KMS-11 (cell line): ENCODE measurements at regions not wholly inside any gene's neighbourhood (a gene's known extent, or its start where the extent isn't known, plus 50 kb on each side); places are given as distances from the start of the nearest gene placed in this dataset.

Experiments
- H2AFZ ChIP-seq: fragments of 200-600 bp; sonication (generic); 2 replicates; pipeline ENCODE4 v1.6.1; 2016; ENCODE audit warnings: antibody characterized with exemption, mixed run types, low read depth
- H3K27ac ChIP-seq: fragments of 200-600 bp; sonication (generic); 2 replicates; pipeline ENCODE4 v1.6.1; 2016; ENCODE audit warnings: mild to moderate bottlenecking, mixed run types
- H3K27me3 ChIP-seq: fragments of 200-600 bp; sonication (generic); 2 replicates; pipeline ENCODE4 v1.6.1; 2017; ENCODE audit warnings: mild to moderate bottlenecking, low read depth, mixed run types, moderate library complexity; ENCODE audit not compliant: insufficient read depth
- H3K36me3 ChIP-seq: fragments of 200-600 bp; sonication (generic); 2 replicates; pipeline ENCODE4 v1.6.1; 2017; ENCODE audit warnings: mild to moderate bottlenecking, mixed run types; ENCODE audit not compliant: insufficient read depth
- H3K4me1 ChIP-seq: fragments of 200-600 bp; sonication (generic); 2 replicates; pipeline ENCODE4 v1.6.1; 2016; ENCODE audit warnings: mild to moderate bottlenecking, low read depth, mixed run types; ENCODE audit not compliant: poor library complexity, severe bottlenecking
- H3K4me2 ChIP-seq: fragments of 200-600 bp; sonication (generic); 2 replicates; pipeline ENCODE4 v1.7.0; 2016; ENCODE audit warnings: mild to moderate bottlenecking, mixed run types
- H3K4me3 ChIP-seq: fragments of 200-600 bp; sonication (generic); IDR thresholded peaks from 2 replicates; pipeline ENCODE4 v1.6.1; 2017; ENCODE audit warnings: low read depth, low read length, mixed read lengths; ENCODE audit not compliant: insufficient read depth
- H3K79me2 ChIP-seq: fragments of 200-600 bp; sonication (generic); 2 replicates; pipeline ENCODE4 v1.6.1; 2016; ENCODE audit warnings: low read depth, mixed run types; ENCODE audit not compliant: insufficient read depth
- H3K9ac ChIP-seq: fragments of 200-600 bp; sonication (generic); 2 replicates; pipeline ENCODE4 v1.6.1; 2016; ENCODE audit warnings: mild to moderate bottlenecking, mixed run types
- H4K20me1 ChIP-seq: fragments of 200-600 bp; sonication (generic); 2 replicates; pipeline ENCODE4 v1.6.1; 2016; ENCODE audit warnings: mild to moderate bottlenecking, mixed run types; ENCODE audit not compliant: insufficient read depth
- TF ChIP-seq, protein P1 (sequence below): fragments of 200-600 bp; sonication (generic); conservative IDR thresholded peaks from 2 replicates; pipeline ENCODE4 v1.6.1; 2017; ENCODE audit warnings: low read depth, mild to moderate bottlenecking, antibody characterized with exemption, low read length, moderate library complexity, mixed read lengths

DNA sequence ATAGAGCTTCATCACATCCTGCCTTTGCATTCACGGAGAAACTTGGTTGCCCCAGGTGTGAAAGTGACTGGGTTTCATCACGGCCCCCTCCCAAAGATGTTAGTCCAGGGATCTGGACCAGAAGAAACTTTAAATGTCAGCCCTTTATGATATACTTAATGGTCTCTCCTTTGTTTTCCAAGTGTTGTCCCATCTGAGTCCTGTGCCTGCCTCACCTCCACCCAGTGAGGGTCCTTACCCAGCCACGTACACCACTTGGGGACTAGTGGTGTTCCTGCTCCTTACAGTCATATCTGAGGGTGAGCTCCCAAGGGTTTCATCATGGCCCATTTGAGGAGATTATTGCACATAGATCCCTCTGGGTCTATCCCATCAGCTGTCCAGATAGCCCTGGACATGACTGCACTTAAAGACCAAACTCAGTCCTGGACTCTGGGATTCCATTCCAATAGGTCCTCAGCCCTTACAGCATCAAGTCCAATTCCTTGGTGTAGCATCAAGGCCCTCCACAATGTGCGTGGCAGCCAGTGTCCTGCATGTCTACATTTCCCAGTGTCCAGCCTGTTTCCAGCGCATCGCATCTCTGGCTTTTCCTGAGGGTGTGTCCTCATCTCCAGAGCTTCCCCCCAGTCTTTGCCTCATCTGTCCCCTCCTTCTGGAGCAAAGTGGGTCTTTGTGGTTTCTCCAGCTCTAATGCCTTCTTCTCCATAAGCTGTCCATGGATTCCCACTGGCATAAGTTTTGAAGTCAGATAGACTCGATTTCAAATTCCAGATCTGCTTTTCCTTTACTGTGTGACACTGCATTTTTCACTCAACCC is 351.6 kb downstream of the MYCN start:
- Histone ChIP-seq H3K36me3 (no peaks in the 10 kb centered on the region), H3K4me2 (no peak overlapping the region), H2AFZ (no peak overlapping the region), H3K27ac (no peak overlapping the region), H4K20me1 (no peaks in the 10 kb centered on the region), H3K4me1 (no peaks in the 10 kb centered on the region), H3K4me3 (no peak overlapping the region), H3K27me3 (no peaks in the 10 kb centered on the region), H3K9ac (no peak overlapping the region), H3K79me2 (no peaks in the 10 kb centered on the region)
- TF ChIP-seq, protein P1, sequence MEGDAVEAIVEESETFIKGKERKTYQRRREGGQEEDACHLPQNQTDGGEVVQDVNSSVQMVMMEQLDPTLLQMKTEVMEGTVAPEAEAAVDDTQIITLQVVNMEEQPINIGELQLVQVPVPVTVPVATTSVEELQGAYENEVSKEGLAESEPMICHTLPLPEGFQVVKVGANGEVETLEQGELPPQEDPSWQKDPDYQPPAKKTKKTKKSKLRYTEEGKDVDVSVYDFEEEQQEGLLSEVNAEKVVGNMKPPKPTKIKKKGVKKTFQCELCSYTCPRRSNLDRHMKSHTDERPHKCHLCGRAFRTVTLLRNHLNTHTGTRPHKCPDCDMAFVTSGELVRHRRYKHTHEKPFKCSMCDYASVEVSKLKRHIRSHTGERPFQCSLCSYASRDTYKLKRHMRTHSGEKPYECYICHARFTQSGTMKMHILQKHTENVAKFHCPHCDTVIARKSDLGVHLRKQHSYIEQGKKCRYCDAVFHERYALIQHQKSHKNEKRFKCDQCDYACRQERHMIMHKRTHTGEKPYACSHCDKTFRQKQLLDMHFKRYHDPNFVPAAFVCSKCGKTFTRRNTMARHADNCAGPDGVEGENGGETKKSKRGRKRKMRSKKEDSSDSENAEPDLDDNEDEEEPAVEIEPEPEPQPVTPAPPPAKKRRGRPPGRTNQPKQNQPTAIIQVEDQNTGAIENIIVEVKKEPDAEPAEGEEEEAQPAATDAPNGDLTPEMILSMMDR, result no peak

DNA sequence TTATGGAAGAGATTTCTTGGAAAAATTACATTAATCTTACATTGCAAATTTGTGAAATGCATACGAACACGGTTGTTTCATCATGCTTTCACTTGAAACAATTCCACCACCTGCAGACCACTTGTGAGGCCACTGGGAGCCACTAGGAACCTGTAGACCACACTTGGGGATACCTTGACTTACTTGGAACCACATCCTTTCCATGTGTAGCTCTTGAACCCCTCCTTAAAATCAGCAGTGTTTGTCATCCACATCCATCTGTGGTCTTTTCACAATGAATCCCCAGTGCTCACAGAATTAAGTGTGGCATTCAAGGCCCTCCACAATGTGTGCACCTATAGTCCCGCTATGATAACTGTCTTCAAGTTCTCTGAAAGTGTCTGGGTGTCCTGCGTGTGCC is 350.9 kb downstream of the MYCN start:
- Histone ChIP-seq H2AFZ (no peak overlapping the region), H4K20me1 (no peaks in the 10 kb centered on the region), H3K79me2 (no peaks in the 10 kb centered on the region), H3K27ac (no peak overlapping the region), H3K4me1 (no peaks in the 10 kb centered on the region), H3K4me3 (no peak overlapping the region), H3K4me2 (no peak overlapping the region), H3K9ac (no peak overlapping the region), H3K36me3 (no peaks in the 10 kb centered on the region), H3K27me3 (no peaks in the 10 kb centered on the region)
- TF ChIP-seq, protein P1, result no peak

DNA sequence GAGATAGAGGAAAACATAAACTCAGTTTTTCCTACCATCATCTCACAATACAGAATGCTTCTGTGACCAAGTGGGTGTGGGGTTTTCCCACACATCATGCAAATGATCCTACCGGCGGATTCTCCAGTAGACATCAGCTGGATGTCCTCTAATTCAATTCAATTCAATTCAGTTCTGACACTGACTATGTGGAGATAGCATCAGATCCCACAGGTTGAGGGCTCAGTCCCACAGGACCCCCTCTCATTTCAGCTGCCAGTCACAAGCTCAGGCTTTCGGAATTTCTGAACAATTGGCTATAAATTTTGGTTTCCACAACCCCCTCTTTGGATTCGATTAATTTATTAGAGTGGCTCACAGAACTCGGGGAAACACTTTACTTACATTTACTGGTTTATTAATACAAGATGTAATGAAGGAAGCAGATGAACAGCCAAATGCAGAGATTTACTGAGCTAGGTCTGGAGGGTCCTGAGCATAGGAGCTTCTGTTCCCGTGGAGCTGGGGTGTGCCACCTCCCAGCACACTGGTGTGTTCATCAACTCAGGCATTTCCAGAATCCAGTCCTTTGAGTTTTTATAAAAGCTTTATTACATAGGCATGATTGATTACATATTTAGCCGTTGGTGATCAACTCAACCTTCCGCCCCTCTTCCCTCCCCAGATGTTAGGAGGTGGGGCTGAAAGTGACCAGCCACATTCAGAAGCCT is 350.1 kb downstream of the MYCN start:
- no peak overlapping the region for H3K4me2 ChIP-seq
- H3K4me3 ChIP-seq, result no peak overlapping the region
- H3K27me3 ChIP-seq, result no peaks in the 10 kb centered on the region
- no peaks in the 10 kb centered on the region for H3K4me1 ChIP-seq
- no peak overlapping the region for H3K9ac ChIP-seq
- no peak overlapping the region for H3K27ac ChIP-seq
- TF ChIP-seq, protein P1, result no peak
- no peaks in the 10 kb centered on the region for H3K36me3 ChIP-seq
- H3K79me2 ChIP-seq, result no peaks in the 10 kb centered on the region
- no peaks in the 10 kb centered on the region for H4K20me1 ChIP-seq
- H2AFZ ChIP-seq, result no peak overlapping the region

DNA sequence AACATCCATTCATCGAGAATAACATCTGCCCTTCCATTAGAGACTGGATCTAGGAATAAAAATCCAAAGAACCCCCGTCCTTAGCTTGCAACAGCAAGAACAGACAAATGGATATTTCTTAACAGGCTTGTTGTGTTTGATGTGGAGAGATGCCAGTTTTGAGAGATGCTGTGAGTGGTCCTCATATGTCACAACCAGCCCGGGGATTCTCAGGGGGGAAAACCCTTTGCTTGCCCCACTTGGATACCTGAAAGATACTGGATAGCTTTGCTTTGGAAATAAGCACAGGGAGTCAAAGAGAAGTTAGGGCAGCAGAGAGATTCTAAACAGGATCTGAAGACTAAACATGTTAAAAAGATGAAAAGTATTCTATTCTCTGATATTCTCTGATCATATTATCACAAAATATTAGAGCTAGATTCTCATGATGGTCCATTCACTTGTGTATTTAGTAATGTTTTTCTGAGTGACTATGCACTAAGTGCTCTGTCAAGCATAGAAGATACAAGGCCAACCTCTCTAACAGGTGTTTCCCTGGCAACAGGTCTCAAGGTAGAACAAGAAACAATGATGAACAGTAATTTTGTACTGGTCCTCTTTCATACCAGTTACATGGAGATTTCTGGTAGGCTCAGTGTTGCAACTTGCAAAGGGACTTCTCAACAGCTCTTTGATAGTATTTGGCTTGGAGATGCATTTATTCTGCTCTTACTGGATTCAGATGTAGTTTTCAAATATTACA is 348.2 kb downstream of the MYCN start:
- H3K27ac ChIP-seq, result no peak overlapping the region
- H3K9ac ChIP-seq, result no peak overlapping the region
- H3K4me1 ChIP-seq, result no peaks in the 10 kb centered on the region
- H3K4me3 ChIP-seq, result no peak overlapping the region
- no peaks in the 10 kb centered on the region for H3K79me2 ChIP-seq
- H3K27me3 ChIP-seq, result no peaks in the 10 kb centered on the region
- no peak overlapping the region for H2AFZ ChIP-seq
- H3K36me3 ChIP-seq, result no peaks in the 10 kb centered on the region
- no peak overlapping the region for H3K4me2 ChIP-seq
- no peaks in the 10 kb centered on the region for H4K20me1 ChIP-seq
- TF ChIP-seq, protein P1, result no peak
